H9 (cell line): ENCODE measurements at regions not wholly inside any gene's neighbourhood (a gene's known extent, or its start where the extent isn't known, plus 50 kb on each side); places are given as distances from the start of the nearest gene placed in this dataset.

Source experiments
- DNase-seq: peaks from one replicate; pipeline ENCODE4 v3.0.0-alpha.2; 2017
- H2AFZ ChIP-seq: one replicate; pipeline ENCODE4 v1.6.1; 2013; ENCODE audit warnings: mild to moderate bottlenecking, low read length, control low read depth, moderate library complexity
- H2AK5ac ChIP-seq: 2 replicates; pipeline ENCODE4 v1.6.1; 2013; ENCODE audit warnings: low read length, control low read depth, mixed read lengths; ENCODE audit not compliant: insufficient read length
- H2BK120ac ChIP-seq: one replicate; pipeline ENCODE4 v1.6.1; 2013; ENCODE audit warnings: low read depth, mild to moderate bottlenecking, low read length, control low read depth, inconsistent platforms; ENCODE audit not compliant: poor library complexity, severe bottlenecking
- H2BK12ac ChIP-seq: 2 replicates; pipeline ENCODE4 v1.6.1; 2013; ENCODE audit warnings: low read length, control low read depth, mixed read lengths, low read depth; ENCODE audit not compliant: insufficient read length
- H2BK15ac ChIP-seq: 2 replicates; pipeline ENCODE4 v1.6.1; 2013; ENCODE audit warnings: low read depth, low read length, control low read depth
- H2BK20ac ChIP-seq: one replicate; pipeline ENCODE4 v1.6.1; 2013; ENCODE audit warnings: low read depth, mild to moderate bottlenecking, low read length, control low read depth, inconsistent platforms; ENCODE audit not compliant: poor library complexity, severe bottlenecking
- H2BK5ac ChIP-seq: 2 replicates; pipeline ENCODE4 v1.6.1; 2013; ENCODE audit warnings: low read length, control low read depth, mixed read lengths; ENCODE audit not compliant: insufficient read length
- H3K14ac ChIP-seq: 2 replicates; pipeline ENCODE4 v1.6.1; 2013; ENCODE audit warnings: low read length, control low read depth; ENCODE audit not compliant: insufficient read depth
- H3K18ac ChIP-seq: 2 replicates; pipeline ENCODE4 v1.6.1; 2013; ENCODE audit warnings: low read depth, mild to moderate bottlenecking, mixed read lengths, low read length, control low read depth; ENCODE audit not compliant: insufficient read length
- H3K23ac ChIP-seq: 2 replicates; pipeline ENCODE4 v1.6.1; 2013; ENCODE audit warnings: low read length, control low read depth, mixed read lengths, low read depth; ENCODE audit not compliant: insufficient read length
- H3K23me2 ChIP-seq: 2 replicates; pipeline ENCODE4 v1.6.1; 2013; ENCODE audit warnings: low read depth, mild to moderate bottlenecking, mixed read lengths, low read length, control low read depth; ENCODE audit not compliant: insufficient read length, poor library complexity, severe bottlenecking
- H3K27ac ChIP-seq: 2 replicates; pipeline ENCODE4 v1.5.1; 2013; ENCODE audit warnings: low read length, control low read depth, mixed read lengths, low read depth; ENCODE audit not compliant: insufficient read length
- H3K27me3 ChIP-seq: 2 replicates; pipeline ENCODE4 v1.6.1; 2013; ENCODE audit warnings: low read length, control low read depth, inconsistent platforms; ENCODE audit not compliant: insufficient read depth
- H3K4ac ChIP-seq: 2 replicates; pipeline ENCODE4 v1.6.1; 2013; ENCODE audit warnings: low read depth, mild to moderate bottlenecking, control low read depth, inconsistent platforms, low read length, moderate library complexity
- H3K4me1 ChIP-seq: 2 replicates; pipeline ENCODE4 v1.6.1; 2013; ENCODE audit warnings: low read length, control low read depth, inconsistent platforms; ENCODE audit not compliant: insufficient read depth
- H3K4me2 ChIP-seq: 2 replicates; pipeline ENCODE4 v1.6.1; 2013; ENCODE audit warnings: low read length, control low read depth, mixed read lengths; ENCODE audit not compliant: insufficient read length, insufficient read depth
- H3K56ac ChIP-seq: 2 replicates; pipeline ENCODE4 v1.6.1; 2013; ENCODE audit warnings: low read depth, mild to moderate bottlenecking, mixed read lengths, low read length, control low read depth; ENCODE audit not compliant: insufficient read length
- H3K79me1 ChIP-seq: 2 replicates; pipeline ENCODE4 v1.6.1; 2013; ENCODE audit warnings: low read depth, mild to moderate bottlenecking, moderate library complexity, low read length, control low read depth, inconsistent platforms; ENCODE audit not compliant: insufficient read depth, poor library complexity, severe bottlenecking
- H3K79me2 ChIP-seq: 2 replicates; pipeline ENCODE4 v1.6.1; 2013; ENCODE audit warnings: low read length, control low read depth, inconsistent platforms; ENCODE audit not compliant: insufficient read depth
- H3K9ac ChIP-seq: 2 replicates; pipeline ENCODE4 v1.6.1; 2013; ENCODE audit warnings: low read length, control low read depth, mixed read lengths; ENCODE audit not compliant: insufficient read length; ENCODE audit errors: extremely low read depth
- H3K9me3 ChIP-seq: one replicate; pipeline ENCODE4 v1.6.1; 2013; ENCODE audit warnings: low read depth, low read length, inconsistent platforms; ENCODE audit not compliant: control insufficient read depth
- H3T11ph ChIP-seq: one replicate; pipeline ENCODE4 v1.6.1; 2013; ENCODE audit warnings: mild to moderate bottlenecking, low read length, control low read depth, inconsistent platforms
- H4K20me1 ChIP-seq: one replicate; pipeline ENCODE4 v1.6.1; 2013; ENCODE audit not compliant: control insufficient read depth, insufficient read length, insufficient read depth
- H4K5ac ChIP-seq: 2 replicates; pipeline ENCODE4 v1.6.1; 2013; ENCODE audit warnings: low read depth, mild to moderate bottlenecking, mixed read lengths, low read length, control low read depth; ENCODE audit not compliant: insufficient read length
- H4K8ac ChIP-seq: replicated peaks from 2 replicates; pipeline ENCODE4 v1.6.1; 2013; ENCODE audit warnings: low read length, control low read depth, mixed read lengths, low read depth; ENCODE audit not compliant: insufficient read length
- H4K91ac ChIP-seq: 2 replicates; pipeline ENCODE4 v1.6.1; 2013; ENCODE audit warnings: low read depth, mild to moderate bottlenecking, moderate library complexity, mixed read lengths, low read length, control low read depth; ENCODE audit not compliant: insufficient read length
- H3K27ac Mint-ChIP-seq, 3 experiments: 2 replicates in 2 of 3; 3 replicates in 1 of 3; pipeline ENCODE4 v1.8.0; 2020 to 2021; ENCODE audit warnings: mixed read lengths in 3 of 3, mild to moderate bottlenecking in 1 of 3, moderate library complexity in 1 of 3
- H3K27me3 Mint-ChIP-seq: 2 replicates; pipeline ENCODE4 v1.8.0; 2021; ENCODE audit warnings: low read depth, mild to moderate bottlenecking, moderate library complexity, mixed read lengths
- H3K36me3 Mint-ChIP-seq, 3 experiments: 2 replicates in 2 of 3; 3 replicates in 1 of 3; pipeline ENCODE4 v1.8.0; 2020 to 2021; ENCODE audit warnings: low read depth in 3 of 3, mixed read lengths in 3 of 3; ENCODE audit not compliant: insufficient read depth in 1 of 3
- H3K4me1 Mint-ChIP-seq, 2 experiments: 2 replicates each; pipeline ENCODE4 v1.8.0; 2020; ENCODE audit warnings: mixed read lengths in 2 of 2
- H3K4me3 Mint-ChIP-seq, 2 experiments: 2 replicates in 1 of 2; 3 replicates in 1 of 2; pipeline ENCODE4 v1.8.0; 2020 to 2021; ENCODE audit warnings: mild to moderate bottlenecking in 2 of 2, mixed read lengths in 2 of 2, moderate library complexity in 1 of 2
- H3K9me3 Mint-ChIP-seq, 2 experiments: 2 replicates in 1 of 2; 3 replicates in 1 of 2; pipeline ENCODE4 v1.8.0; 2020; ENCODE audit warnings: mild to moderate bottlenecking in 2 of 2, mixed read lengths in 2 of 2, moderate library complexity in 1 of 2
- WGBS: extraction: QIAGEN DNeasy Blood & Tissue Kit; methylation state at CpG from one replicate; pipeline ENCODE4 v1.1.7; 2013; ENCODE audit warnings: missing lambda C conversion rate, low lambda C conversion rate, mixed read lengths; ENCODE audit not compliant: insufficient read length; ENCODE audit errors: extremely low coverage; 5-methylcytosine and 5-hydroxymethylcytosine counted together
- TF ChIP-seq, protein P1 (sequence below): fragments of 200-600 bp; sonication (generic); conservative IDR thresholded peaks from 3 replicates; pipeline ENCODE4 v1.8.0; 2021; ENCODE audit warnings: antibody characterized with exemption, mild to moderate bottlenecking

DNA sequence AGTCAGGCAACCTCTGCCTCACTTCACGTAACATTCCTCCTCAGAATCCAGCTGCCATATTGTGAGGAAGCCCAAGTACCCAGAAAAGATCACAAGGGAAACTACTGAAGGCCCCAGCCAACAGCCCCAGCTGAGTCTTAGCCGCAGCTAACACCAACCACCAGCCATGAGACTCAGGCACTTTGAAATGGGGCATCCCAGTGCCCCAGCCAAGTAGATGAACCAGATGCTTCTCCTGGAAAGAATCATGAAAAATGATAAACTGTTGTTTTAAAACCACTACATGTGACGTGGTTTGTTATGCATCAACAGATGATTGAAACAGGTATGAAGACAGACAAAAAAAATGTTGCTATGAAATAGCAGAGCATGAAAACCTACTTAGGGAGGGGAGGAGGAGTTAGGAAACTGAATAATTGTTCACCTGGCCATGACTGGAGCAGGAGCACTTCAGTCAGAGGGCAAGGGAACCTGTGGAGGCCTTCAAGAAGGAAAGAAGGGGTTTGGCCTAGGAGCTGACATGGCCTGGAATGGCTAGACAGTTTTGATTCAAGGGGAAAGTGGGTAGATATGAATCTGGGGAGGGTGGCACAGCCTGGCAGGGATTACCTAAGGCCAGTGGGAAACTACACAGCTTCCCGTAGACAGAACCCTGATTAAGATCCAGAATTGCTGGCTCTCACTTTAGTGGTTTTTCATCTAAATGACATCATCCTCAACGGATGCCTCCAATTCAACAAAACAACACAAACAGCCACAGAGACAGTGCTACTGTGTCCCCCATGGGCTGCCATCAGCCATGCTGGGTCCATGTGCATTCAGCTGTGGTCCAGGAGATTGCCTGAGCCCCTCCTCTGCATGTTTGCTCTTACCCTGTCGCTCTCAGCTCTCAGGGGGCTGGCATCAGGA, 211.6 kb downstream of the SYK start:
- Histone ChIP-seq H3K23me2 (no peaks in the 10 kb centered on the region), H4K5ac (no peak overlapping the region), H3K18ac (no peak overlapping the region), H3K27ac (no peak overlapping the region), H3K9ac (no peak overlapping the region), H3K23ac (no peak overlapping the region), H3K4me2 (no peak overlapping the region), H3K4ac (no peak overlapping the region), H2BK120ac (no peak overlapping the region), H4K8ac (no peak overlapping the region), H3K79me2 (no peaks in the 10 kb centered on the region), H3K14ac (no peak overlapping the region), H3K27me3 (no peaks in the 10 kb centered on the region), H3K79me1 (no peaks in the 10 kb centered on the region), H3K4me1 (no peaks in the 10 kb centered on the region), H2AFZ (no peak overlapping the region), H2AK5ac (no peak overlapping the region), H3K9me3 (no peaks in the 10 kb centered on the region), H2BK5ac (no peak overlapping the region), H2BK20ac (no peak overlapping the region), H3T11ph (no peak overlapping the region), H4K20me1 (no peaks in the 10 kb centered on the region), H4K91ac (no peak overlapping the region), H3K56ac (no peak overlapping the region), H2BK15ac (no peak overlapping the region), H2BK12ac (no peak overlapping the region)
- H3K9me3 Mint-ChIP-seq = peaks cover 2% of the 10 kb centered on the region in 2 experiments; a peak in 3 of 5 replicates
- H3K27ac Mint-ChIP-seq = no peak overlapping the region
- H3K4me3 Mint-ChIP-seq = no peak overlapping the region
- peaks cover 0 to 5% (median 0%) of the 10 kb centered on the region in 3 experiments; a peak in 1 of 7 replicates for H3K36me3 Mint-ChIP-seq
- no CpG with 5 or more reads among the region's 6 CpGs for WGBS
- TF ChIP-seq, protein P1, sequence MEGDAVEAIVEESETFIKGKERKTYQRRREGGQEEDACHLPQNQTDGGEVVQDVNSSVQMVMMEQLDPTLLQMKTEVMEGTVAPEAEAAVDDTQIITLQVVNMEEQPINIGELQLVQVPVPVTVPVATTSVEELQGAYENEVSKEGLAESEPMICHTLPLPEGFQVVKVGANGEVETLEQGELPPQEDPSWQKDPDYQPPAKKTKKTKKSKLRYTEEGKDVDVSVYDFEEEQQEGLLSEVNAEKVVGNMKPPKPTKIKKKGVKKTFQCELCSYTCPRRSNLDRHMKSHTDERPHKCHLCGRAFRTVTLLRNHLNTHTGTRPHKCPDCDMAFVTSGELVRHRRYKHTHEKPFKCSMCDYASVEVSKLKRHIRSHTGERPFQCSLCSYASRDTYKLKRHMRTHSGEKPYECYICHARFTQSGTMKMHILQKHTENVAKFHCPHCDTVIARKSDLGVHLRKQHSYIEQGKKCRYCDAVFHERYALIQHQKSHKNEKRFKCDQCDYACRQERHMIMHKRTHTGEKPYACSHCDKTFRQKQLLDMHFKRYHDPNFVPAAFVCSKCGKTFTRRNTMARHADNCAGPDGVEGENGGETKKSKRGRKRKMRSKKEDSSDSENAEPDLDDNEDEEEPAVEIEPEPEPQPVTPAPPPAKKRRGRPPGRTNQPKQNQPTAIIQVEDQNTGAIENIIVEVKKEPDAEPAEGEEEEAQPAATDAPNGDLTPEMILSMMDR = no peak
- DNase-seq = no peak
- H3K27me3 Mint-ChIP-seq = no peaks in the 10 kb centered on the region; the same call in none of the 2 replicates
- H3K4me1 Mint-ChIP-seq = peaks cover 0 to 4% of the 10 kb centered on the region in 2 experiments; a peak in 2 of 4 replicates
